DMS153 treated with DMSO at 0.1 percent for 48 hours (cell line): ENCODE measurements at regions not wholly inside any gene's neighbourhood (a gene's known extent, or its start where the extent isn't known, plus 50 kb on each side); places are given as distances from the start of the nearest gene placed in this dataset.
"Not testable (repeated sequence)": the region's sequence is repeated elsewhere in the genome, so short reads cannot be mapped to it uniquely, and the experiment has no call there.

Experiments
- DNase-seq: peaks from one replicate; lab custom pipeline; 2025; ENCODE audit not compliant: unreplicated experiment; lab: John Stamatoyannopoulos, UW

DNA sequence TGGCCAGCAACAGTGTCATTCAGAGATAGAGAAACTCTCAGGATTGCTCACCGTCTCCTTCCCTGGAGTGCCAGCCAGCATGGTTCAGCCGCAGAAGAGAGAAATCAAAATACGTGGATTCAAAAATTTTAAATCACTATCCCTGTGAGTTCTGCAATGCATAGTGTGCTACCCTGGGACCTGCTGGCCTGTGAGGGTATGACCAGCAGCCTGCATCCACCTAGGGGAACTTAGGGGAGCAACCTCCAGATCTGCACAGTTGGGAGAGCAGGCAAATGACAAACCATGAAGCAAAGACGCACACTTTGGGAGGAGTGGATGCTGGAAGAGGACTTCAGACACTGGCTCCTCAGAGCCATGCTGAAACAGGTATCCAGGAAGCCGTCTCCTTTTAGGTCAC lies 639.3 kb downstream of the TNS3 start:
- no peak for DNase-seq

DNA sequence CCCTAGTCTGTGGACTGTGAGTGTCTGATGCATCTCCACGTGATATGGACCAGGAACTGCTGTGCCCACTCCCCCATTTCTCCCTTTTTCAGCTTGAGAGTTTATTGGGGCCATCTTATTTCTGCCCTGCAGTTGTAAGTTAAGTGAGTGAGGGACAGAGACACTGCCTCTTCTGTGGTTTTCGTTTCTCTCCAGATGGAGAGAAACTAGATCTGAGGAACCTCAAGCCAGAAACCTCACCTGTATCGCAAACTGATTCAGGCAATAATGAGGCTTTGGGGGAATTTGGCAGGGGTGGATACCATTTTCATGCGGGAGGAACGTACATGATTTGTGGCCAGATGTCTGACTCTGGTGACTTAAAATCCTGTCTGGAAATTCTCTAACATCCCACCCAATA lies 641.7 kb downstream of the TNS3 start:
- no peak for DNase-seq

DNA sequence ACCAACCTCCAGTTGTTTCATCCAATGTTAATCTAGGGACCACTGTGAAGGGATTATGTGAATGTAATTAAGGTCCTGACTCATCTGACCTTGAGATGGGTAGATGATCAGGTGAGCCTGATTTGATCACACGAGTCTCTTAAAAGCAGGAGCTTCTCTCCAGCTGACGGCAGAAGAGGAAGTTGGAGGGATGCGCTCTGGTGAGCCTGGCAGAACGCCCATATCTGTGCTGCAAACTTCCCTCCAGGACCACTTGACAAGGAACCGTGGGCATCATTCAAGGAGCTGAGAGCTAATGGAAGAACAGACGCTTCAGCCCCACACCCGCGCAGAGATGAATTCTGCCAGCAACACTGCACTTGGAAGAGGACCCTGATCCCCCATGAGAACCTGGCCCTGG lies 642.4 kb downstream of the TNS3 start:
- no peak for DNase-seq

- no peak for DNase-seq
Measured at GRCh38 chr7:46939089-46939488, 642.8 kb downstream of the TNS3 start.

GRCh38 chr7:46937826-46938225 lies 644.1 kb downstream of the TNS3 start:
- DNase-seq, result no peak

GRCh38 chr7:46934198-46934825 lies 647.6 kb downstream of the TNS3 start:
- DNase-seq, result no peak

DNA sequence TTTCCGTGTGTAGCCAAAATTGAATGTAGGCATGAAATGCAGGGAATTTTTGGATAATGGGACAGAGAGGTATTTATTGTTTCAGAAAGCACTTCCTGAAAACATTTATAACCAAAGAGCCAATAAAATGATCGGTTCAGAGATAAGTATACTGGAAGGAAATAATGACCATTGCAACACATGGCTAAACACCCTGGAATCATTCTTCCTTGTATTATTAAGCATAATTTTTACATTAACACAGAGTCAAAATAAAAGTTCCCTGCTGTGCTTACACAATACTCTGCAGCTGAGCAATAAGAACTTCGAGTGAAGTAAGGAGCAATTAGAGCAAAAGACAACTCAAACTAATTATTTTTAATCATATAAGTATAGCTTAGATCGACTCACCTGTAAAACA lies 648.3 kb downstream of the TNS3 start:
- no peak for DNase-seq

GRCh38 chr7:46932676-46933424 lies 649.1 kb downstream of the TNS3 start:
- no peak for DNase-seq

DNA sequence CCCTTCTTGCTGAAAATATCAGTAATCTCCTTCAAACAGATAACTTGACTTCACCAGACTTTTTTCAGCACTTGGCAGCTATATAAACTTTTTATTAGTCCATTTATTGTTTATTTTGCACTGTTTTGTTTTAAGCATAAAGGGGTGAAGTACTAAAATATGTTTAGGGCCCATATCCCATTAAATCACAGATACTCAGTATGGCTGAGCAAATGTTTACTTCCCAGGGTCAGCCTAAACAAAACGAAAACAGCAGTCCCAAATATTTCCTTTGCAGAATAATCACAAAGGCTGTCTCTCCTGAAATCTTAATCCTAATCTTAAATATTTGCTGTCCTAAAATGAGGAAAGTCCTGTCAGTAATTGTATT lies 649.6 kb downstream of the TNS3 start:
- no peak for DNase-seq

DNA sequence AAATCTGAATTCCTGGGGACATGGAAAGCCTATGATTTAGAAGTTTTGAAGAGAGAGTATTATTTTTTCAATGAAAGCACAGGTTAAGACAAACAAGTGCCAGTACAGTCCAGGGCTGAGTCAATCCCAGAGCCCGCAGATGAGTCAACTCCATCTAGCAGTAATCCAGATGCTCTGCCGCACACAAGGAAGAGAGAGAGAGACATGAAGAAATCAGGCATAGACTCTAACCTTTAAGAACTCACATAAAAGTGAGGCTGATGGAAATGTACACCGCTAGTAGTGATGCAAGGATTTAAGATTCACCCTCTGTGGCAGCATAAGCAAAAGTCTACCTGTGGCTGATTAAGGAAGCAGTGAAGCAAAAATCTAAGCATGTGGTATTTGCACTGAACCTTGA lies 651.5 kb downstream of the TNS3 start:
- DNase-seq, result no peak

GRCh38 chr7:46929359-46929758 lies 652.6 kb downstream of the TNS3 start:
- no peak for DNase-seq

- no peak for DNase-seq
Measured at GRCh38 chr7:46928719-46929118, 653.2 kb downstream of the TNS3 start.

DNA sequence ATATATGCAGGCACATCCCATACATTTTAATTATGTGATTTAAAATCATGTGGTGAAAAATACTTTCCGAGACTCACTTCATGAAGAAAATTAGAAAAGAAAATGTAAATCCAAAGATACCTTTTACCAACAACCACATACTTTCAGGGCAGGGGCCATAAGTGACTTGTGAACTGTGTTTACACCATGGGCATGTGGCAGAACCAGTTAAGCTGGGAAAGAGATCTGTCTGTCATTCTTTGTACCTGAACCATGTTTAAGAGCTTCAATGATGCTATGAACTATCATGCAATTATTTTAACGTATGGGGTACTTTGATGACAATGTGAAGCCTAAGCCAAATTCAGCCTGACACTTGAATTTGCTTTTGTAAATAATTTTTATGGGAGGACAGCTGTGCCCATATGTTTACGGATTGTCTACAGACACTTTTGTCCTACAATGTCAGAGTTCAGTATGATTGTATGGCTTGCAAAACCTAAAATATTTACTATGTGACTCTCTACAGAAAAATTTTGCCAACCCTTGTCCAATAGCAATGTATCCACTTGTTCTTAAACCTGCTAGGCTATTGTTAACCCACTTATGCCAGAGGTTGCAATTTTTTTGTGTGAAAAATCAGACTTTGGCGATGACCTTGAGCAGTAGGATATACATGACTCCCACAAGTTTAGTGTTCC lies 654.6 kb downstream of the TNS3 start:
- no peak for DNase-seq

- no peak for DNase-seq
Measured at GRCh38 chr7:46916581-46916980, 665.3 kb downstream of the TNS3 start.

DNA sequence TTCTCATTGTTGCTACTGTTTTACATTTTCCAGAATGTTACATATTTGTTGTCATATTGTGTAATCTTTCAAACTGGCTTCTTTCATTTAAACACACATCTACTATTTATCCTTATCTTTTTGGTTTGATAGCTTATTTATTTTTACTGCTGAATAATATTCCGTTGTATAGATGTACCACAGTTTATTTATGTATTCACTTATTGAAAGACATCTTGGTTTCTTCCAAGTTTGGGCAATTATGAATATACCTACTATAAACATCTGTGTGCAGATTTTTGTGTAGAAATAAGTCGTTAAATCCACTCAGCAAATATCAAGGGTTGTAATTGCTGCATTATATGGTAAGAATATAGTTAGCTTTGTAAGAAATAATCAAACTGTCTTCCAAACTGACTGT lies 669.2 kb downstream of the TNS3 start:
- no peak for DNase-seq

DNA sequence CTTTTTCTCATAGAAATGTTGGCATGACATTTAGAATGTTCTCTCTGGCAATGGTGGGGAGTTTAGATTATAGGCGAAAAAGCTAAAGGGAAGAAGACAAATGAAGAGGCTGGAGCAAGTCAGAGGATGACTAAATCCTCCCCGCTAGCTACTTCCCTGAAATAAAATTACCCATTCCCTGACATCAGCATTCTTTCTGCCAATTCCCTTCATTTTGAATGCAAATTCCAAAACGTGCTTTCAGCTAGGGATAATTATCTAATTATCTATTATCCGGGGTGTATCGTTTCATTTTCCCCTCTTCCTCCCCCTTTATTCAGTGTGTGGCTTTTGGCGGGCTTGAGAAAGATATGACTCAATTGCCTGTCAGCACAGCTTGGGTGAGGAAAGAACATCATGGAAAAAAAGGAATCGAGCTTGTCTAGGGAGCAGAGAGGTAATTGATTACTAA lies 672.3 kb downstream of the TNS3 start:
- no peak for DNase-seq

- DNase-seq, result no peak
Measured at GRCh38 chr7:46908770-46909169, 673.1 kb downstream of the TNS3 start.

DNA sequence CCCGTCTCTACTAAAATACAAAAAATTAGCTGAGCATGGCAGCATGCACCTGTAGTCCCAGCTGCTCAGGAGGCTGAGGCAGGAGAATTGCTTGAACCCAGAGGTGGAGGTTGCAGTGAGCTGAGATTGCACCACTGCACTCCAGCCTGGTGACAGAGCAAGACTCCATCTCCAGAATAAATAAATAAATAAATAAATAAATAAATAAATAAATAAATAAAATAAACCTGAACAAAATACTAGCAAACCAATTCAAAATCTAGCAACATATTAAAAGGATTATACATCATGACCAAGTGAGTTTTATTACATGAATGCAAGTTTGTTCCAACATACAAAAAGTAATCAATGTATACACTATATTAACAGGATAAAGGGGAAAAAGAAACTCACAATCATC lies 677.4 kb downstream of the TNS3 start:
- not testable (repeated sequence) for DNase-seq

DNA sequence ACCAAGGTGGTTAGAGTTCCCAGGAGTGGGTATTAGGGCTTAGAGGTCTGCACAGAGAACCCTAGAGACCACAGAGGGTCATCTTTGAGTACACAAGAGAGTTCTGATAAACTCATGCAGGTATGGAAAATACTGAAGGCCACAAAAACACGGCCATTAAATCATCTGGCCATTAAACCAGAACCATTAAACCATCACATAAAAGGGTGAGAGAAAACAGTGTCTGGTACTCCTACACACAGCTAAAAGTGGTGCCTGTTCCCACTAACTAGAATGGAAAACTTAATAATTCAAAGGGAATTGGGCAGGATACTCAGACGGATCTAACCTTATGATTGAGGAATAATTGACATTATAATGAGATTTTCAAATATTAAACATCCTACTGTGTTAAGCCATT lies 679.4 kb downstream of the TNS3 start:
- DNase-seq, result no peak

DNA sequence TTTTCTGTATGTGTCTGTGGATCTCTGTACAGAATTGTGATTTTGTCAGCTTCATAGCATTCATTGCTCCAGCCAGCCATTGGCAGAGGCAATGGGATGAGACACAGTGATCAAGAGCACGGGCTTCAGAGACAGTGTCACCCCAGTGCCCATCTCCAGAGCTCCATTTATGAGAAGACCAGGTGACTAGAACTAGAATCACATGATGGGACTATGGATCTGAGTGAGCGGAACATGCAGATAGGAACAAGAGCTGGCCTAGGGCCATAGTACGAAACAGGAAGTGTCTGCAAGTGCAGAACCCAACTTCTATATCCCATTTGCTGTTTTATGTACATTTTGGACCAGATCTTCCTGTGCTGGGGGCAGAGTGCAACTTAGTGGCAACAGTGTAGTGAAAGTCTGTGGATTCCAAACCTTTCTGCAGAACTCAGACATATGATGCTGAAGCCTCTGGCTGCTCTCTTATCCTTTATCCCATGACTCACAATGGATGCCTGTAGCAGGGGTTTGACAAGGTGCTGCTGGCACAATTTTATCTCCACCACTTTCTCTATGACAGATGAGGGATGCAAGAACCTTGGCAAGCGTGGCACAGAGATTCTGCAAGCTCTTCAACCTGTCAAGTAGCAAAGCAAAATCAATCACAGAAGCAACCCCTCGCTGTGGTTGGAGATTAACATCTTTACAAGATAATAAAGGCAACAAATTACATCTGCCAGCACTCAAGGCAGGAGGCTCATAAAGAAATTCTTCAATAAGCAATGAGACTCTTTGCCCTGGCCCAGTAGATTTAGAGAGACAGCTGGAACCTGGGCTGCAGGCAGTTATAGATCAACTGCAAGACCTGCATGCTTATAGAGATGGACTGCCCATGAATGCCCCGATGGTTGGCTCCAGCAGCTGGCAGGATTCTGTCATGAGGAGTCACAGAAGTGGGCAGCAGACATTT lies 681.3 kb downstream of the TNS3 start:
- no peak for DNase-seq

DNA sequence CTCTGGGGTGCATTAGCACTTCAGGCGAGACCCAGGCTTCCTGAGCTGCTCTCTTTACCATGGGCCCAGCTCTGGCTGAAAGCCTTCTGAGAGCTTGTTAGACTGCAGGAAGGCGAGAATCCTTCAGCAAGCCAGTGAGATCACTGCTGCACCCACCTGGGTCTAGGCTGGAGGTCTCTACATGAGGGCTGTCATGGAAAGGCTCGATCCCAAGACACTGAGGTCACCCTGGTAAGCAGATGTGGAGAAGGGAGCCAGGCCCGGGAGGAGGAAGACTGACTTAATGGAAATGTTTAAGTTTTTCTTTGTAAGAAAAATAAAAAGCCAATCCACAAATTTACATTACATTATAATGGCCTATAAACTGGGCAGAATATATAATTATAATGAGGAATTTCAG lies 684.5 kb downstream of the TNS3 start:
- no peak for DNase-seq
